ENCODE measurements at regions not wholly inside any gene's neighbourhood (a gene's known extent, or its start where the extent isn't known, plus 50 kb on each side); places are given as distances from the start of the nearest gene placed in this dataset.

DNA sequence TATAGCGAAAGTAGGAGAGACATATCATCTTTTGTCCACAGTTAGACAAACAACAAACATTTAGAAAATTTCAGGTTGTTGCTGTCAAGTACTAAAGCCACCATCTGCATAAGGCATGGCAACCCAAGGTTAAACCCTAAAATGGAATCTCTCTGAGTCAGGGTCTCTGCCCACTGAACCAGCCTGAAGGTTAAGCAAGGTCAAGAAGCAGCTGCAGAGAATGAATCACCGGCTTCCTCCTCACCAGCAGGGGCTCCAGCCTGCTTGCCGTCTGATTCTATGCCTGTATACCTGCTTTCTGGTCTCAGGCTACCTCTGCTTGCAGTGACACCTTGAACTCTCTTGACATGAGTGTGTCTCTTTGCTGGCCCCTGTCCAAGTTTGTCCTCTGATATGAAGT is 726.2 kb upstream of the SGCG start:
- Histone ChIP-seq H3K27me3 (no peaks in the 10 kb centered on the region), H3K9me3 (peaks cover 0 to 7% (median 0%) of the 10 kb centered on the region in 11 donors), H3K4me1 (peaks cover 6 to 15% (median 10%) of the 10 kb centered on the region in 9 donors), H3K4me3 (no peak overlapping the region), H3K27ac (no peak overlapping the region), H3K36me3 (no peaks in the 10 kb centered on the region)
- TF ChIP-seq, protein P1, sequence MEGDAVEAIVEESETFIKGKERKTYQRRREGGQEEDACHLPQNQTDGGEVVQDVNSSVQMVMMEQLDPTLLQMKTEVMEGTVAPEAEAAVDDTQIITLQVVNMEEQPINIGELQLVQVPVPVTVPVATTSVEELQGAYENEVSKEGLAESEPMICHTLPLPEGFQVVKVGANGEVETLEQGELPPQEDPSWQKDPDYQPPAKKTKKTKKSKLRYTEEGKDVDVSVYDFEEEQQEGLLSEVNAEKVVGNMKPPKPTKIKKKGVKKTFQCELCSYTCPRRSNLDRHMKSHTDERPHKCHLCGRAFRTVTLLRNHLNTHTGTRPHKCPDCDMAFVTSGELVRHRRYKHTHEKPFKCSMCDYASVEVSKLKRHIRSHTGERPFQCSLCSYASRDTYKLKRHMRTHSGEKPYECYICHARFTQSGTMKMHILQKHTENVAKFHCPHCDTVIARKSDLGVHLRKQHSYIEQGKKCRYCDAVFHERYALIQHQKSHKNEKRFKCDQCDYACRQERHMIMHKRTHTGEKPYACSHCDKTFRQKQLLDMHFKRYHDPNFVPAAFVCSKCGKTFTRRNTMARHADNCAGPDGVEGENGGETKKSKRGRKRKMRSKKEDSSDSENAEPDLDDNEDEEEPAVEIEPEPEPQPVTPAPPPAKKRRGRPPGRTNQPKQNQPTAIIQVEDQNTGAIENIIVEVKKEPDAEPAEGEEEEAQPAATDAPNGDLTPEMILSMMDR (IDR thresholded peaks at IDR 0.05): no peak
- 70 to 77% methylated on average over 3 of the region's 3 CpGs for WGBS, 2 donors
- ATAC-seq (no peak), DNase-seq (no peak)
- intact Hi-C loops (cut with DNase I): no loop called here

DNA sequence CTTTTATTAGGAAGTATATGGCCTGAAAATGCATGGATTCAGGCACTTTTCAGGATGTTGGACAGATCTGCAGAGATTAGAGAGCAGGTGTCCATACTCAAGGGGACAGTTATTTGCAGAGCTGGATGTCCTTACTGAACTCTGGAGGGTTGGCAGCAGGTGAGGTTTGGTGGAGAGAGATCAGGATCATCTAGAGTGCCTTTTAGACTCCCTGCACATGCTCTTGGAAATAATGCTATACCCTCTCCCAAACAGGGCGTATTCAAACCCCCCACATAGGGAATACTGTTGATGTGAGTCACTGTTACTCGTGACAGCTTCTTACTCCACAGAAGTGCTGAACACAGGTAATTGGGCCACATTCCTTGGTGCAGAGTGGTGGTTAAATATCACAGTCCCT is 725.7 kb upstream of the SGCG start:
- Histone ChIP-seq H3K4me1 (peaks cover 6 to 15% (median 10%) of the 10 kb centered on the region in 9 donors), H3K4me3 (no peak overlapping the region), H3K27ac (no peak overlapping the region), H3K36me3 (no peaks in the 10 kb centered on the region), H3K9me3 (peaks cover 0 to 7% (median 0%) of the 10 kb centered on the region in 11 donors), H3K27me3 (no peaks in the 10 kb centered on the region)
- ATAC-seq: no peak
- intact Hi-C loops (cut with DNase I): no loop called here
- no peak for DNase-seq
- TF ChIP-seq, protein P1 (IDR thresholded peaks at IDR 0.05): no peak
- WGBS, 2 donors: 77 to 78% methylated on average over 2 of the region's 2 CpGs

DNA sequence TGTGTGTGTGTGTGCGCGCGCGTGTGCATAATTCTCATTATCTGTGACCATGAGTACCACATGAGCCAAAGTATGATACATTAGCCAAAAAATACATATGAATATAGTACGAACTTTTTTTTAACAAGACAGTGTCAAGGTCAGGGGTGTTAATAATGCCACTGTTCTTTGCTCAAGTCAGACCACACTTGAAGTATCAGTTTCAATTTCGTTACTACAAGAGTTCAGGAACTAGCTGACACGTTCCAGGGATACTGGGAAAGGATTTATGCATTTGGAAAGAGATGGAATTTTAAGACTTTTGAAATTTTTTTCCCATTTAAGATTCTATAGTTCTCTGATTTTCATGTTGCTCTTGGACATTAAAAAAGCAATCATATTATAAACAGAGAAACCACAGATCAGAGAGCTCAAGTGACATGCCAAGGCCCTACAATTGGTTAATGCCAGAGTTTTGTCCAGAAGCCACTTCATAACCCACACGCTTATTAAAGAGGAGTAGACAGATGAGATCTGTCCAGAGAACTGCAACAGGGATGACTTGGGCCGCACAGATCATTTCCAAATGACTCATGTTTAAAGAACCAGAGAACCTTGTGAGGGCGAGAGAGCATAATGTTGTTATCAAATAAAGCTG is 718.8 kb upstream of the SGCG start:
- peaks cover 0 to 13% (median 8%) of the 10 kb centered on the region in 9 donors for H3K4me1 ChIP-seq
- no peaks in the 10 kb centered on the region for H3K27me3 ChIP-seq
- intact Hi-C loops (cut with DNase I): no loop called here
- H3K9me3 ChIP-seq: no peaks in the 10 kb centered on the region
- H3K4me3 ChIP-seq: no peak overlapping the region
- TF ChIP-seq, protein P1 (IDR thresholded peaks at IDR 0.05): no peak
- 53 to 56% methylated on average over 10 of the region's 10 CpGs for WGBS, 2 donors
- H3K27ac ChIP-seq: peak overlapping the region in 6 of 10 donors; percentile 1 to 47 (median 34)
- ATAC-seq (peak; percentile 28 to 91 (median 70)), DNase-seq (no peak)
- H3K36me3 ChIP-seq: no peaks in the 10 kb centered on the region

DNA sequence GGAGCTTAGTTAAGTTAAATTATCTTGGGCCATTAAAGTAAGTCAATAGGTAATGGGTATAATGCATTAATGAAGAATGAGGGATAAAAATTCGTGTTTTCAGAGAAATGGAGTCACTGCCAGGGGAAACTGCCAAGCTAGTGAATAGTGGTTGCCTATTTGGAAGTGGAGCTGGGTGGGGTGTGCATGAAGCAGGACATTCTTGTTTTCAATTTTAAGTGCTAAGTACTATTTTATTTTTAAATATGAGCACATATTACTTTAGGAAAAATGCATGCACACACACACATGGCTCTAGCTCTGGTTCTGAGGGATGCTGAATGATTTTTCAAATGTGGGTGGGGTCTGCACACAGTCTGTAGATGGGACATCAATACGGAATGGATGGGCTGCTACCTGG is 717.7 kb upstream of the SGCG start:
- peak overlapping the region in 2 of 10 donors; percentile 32 to 35 for H3K27ac ChIP-seq
- no peaks in the 10 kb centered on the region for H3K27me3 ChIP-seq
- peaks cover 0 to 13% (median 8%) of the 10 kb centered on the region in 9 donors for H3K4me1 ChIP-seq
- no peak overlapping the region for H3K4me3 ChIP-seq
- intact Hi-C loops (cut with DNase I): no loop called here
- no peaks in the 10 kb centered on the region for H3K9me3 ChIP-seq
- DNase-seq: no peak
- TF ChIP-seq, protein P1 (IDR thresholded peaks at IDR 0.05): no peak
- 58 to 62% methylated on average over 2 of the region's 2 CpGs for WGBS, 2 donors
- no peaks in the 10 kb centered on the region for H3K36me3 ChIP-seq
- peak in 2 of 8 donors; percentile 29 to 54 for ATAC-seq
